ENCODE measurements at regions not wholly inside any gene's neighbourhood (a gene's known extent, or its start where the extent isn't known, plus 50 kb on each side); places are given as distances from the start of the nearest gene placed in this dataset.
A peak's percentile ranks its signal among the peaks of the same experiment; 100 is the strongest.

GRCh38 chr20:48164566-48165400 is 379.5 kb upstream of the SULF2 start:
- no peak for DNase-seq

- DNase-seq, result no peak
Measured at GRCh38 chr20:48164034-48164433, 378.8 kb upstream of the SULF2 start.

- DNase-seq, result no peak
Measured at GRCh38 chr20:48163505-48163904, 378.2 kb upstream of the SULF2 start.

- no peak for DNase-seq
Measured at GRCh38 chr20:48162621-48163020, 377.3 kb upstream of the SULF2 start.

- DNase-seq, result peak; percentile 48
Measured at GRCh38 chr20:48159145-48160008, 374.1 kb upstream of the SULF2 start.

- no peak for DNase-seq
Measured at GRCh38 chr20:48158014-48158413, 372.7 kb upstream of the SULF2 start.

GRCh38 chr20:48156951-48157700 is 371.8 kb upstream of the SULF2 start:
- DNase-seq, result no peak

- no peak for DNase-seq
Measured at GRCh38 chr20:48156521-48156920, 371.2 kb upstream of the SULF2 start.

- peak; percentile 8 for DNase-seq
Measured at GRCh38 chr20:48155268-48155667, 370.0 kb upstream of the SULF2 start.

GRCh38 chr20:48154040-48154765 is 368.9 kb upstream of the SULF2 start:
- DNase-seq, result no peak

GRCh38 chr20:48153523-48153922 is 368.2 kb upstream of the SULF2 start:
- DNase-seq, result peak; percentile 3

- DNase-seq, result no peak
Measured at GRCh38 chr20:48153103-48153502, 367.8 kb upstream of the SULF2 start.

- DNase-seq, result no peak
Measured at GRCh38 chr20:48150568-48150967, 365.3 kb upstream of the SULF2 start.

- DNase-seq, result no peak
Measured at GRCh38 chr20:48149902-48150301, 364.6 kb upstream of the SULF2 start.

GRCh38 chr20:48148916-48149672 is 363.8 kb upstream of the SULF2 start:
- peak; percentile 7 for DNase-seq

GRCh38 chr20:48148020-48148419 is 362.7 kb upstream of the SULF2 start:
- no peak for DNase-seq

- DNase-seq, result no peak
Measured at GRCh38 chr20:48147311-48147710, 362.0 kb upstream of the SULF2 start.

- no peak for DNase-seq
Measured at GRCh38 chr20:48146877-48147276, 361.6 kb upstream of the SULF2 start.

- DNase-seq, result no peak
Measured at GRCh38 chr20:48146308-48146707, 361.0 kb upstream of the SULF2 start.

- peak; percentile 15 for DNase-seq
Measured at GRCh38 chr20:48143435-48144081, 358.3 kb upstream of the SULF2 start.

- DNase-seq, result no peak
Measured at GRCh38 chr20:48142516-48142773, 357.2 kb upstream of the SULF2 start.

Data from NCI-H1694 treated with DMSO at 0.1 percent for 48 hours (cell line).